ENCODE measurements at regions not wholly inside any gene's neighbourhood (a gene's known extent, or its start where the extent isn't known, plus 50 kb on each side); places are given as distances from the start of the nearest gene placed in this dataset.

- no peak for TF ChIP-seq POLR2A (IDR thresholded peaks at IDR 0.05; ENCODE audit: low read depth, low read length)
- no peak for TF ChIP-seq TAF1 (IDR thresholded peaks at IDR 0.05; ENCODE audit: low read depth, low read length)
- no peak for TF ChIP-seq POLR2AphosphoS5 (IDR thresholded peaks at IDR 0.05; ENCODE audit: low read depth, low read length)
- no peak for TF ChIP-seq SPI1 (IDR thresholded peaks at IDR 0.05; ENCODE audit: low read depth, low read length)
Measured at GRCh38 chr19:28972058-28972852, 240.7 kb downstream of the UQCRFS1 start.

Measured in GM12891 (cell line).